Chondrocyte (in vitro differentiated cells): ENCODE measurements at regions not wholly inside any gene's neighbourhood (a gene's known extent, or its start where the extent isn't known, plus 50 kb on each side); places are given as distances from the start of the nearest gene placed in this dataset.
"Not testable (repeated sequence)": the region's sequence is repeated elsewhere in the genome, so short reads cannot be mapped to it uniquely, and the experiment has no call there.

Experiments
- DNase-seq: peaks from one replicate; pipeline ENCODE4 v3.0.0; 2021; ENCODE audit warnings: mixed read lengths, low spot score
- H3K27ac Mint-ChIP-seq: one replicate; pipeline ENCODE4 v1.8.0; 2021; ENCODE audit warnings: mild to moderate bottlenecking, moderate library complexity, mixed read lengths; ENCODE audit not compliant: unreplicated experiment
- H3K27me3 Mint-ChIP-seq: 2 replicates; pipeline ENCODE4 v1.8.0; 2021; ENCODE audit warnings: low read depth, mixed read lengths
- H3K36me3 Mint-ChIP-seq: 2 replicates; pipeline ENCODE4 v1.8.0; 2021; ENCODE audit warnings: low read depth, mixed read lengths
- H3K4me1 Mint-ChIP-seq: 2 replicates; pipeline ENCODE4 v1.8.0; 2021; ENCODE audit warnings: low read depth, mild to moderate bottlenecking, mixed read lengths
- H3K4me3 Mint-ChIP-seq: one replicate; pipeline ENCODE4 v1.8.0; 2021; ENCODE audit warnings: mild to moderate bottlenecking, moderate library complexity, mixed read lengths; ENCODE audit not compliant: unreplicated experiment
- H3K9me3 Mint-ChIP-seq: 2 replicates; pipeline ENCODE4 v1.8.0; 2021; ENCODE audit warnings: low read depth, mixed read lengths
- CTCF ChIP-seq: fragments of 200-600 bp; sonication (generic); IDR thresholded peaks from 2 replicates; pipeline ENCODE4 v1.5.0; 2021; ENCODE audit warnings: antibody characterized with exemption, mild to moderate bottlenecking, moderate library complexity

GRCh38 chr10:42896735-42897134 lies 114.1 kb downstream of the BMS1 start:
- H3K27me3 Mint-ChIP-seq: no peaks in the 10 kb centered on the region
- no peak overlapping the region for H3K27ac Mint-ChIP-seq
- H3K4me1 Mint-ChIP-seq: no peaks in the 10 kb centered on the region
- peaks cover 23% of the 10 kb centered on the region for H3K9me3 Mint-ChIP-seq
- no peak for DNase-seq
- no peaks in the 10 kb centered on the region for H3K36me3 Mint-ChIP-seq
- no peak for TF ChIP-seq CTCF
- no peak overlapping the region for H3K4me3 Mint-ChIP-seq

- H3K4me3 Mint-ChIP-seq: no peak overlapping the region
- DNase-seq: no peak
- TF ChIP-seq CTCF: no peak
- no peak overlapping the region for H3K27ac Mint-ChIP-seq
- no peaks in the 10 kb centered on the region for H3K27me3 Mint-ChIP-seq
- no peaks in the 10 kb centered on the region for H3K4me1 Mint-ChIP-seq
- H3K9me3 Mint-ChIP-seq: peaks cover 32% of the 10 kb centered on the region
- no peaks in the 10 kb centered on the region for H3K36me3 Mint-ChIP-seq
Measured at GRCh38 chr10:42898037-42898960, 115.7 kb downstream of the BMS1 start.

GRCh38 chr10:42899036-42899435 lies 116.4 kb downstream of the BMS1 start:
- Mint-ChIP-seq H3K27ac (no peak overlapping the region), H3K9me3 (peaks cover 32% of the 10 kb centered on the region)
- DNase-seq: no peak

GRCh38 chr10:42900346-42900745 lies 117.8 kb downstream of the BMS1 start:
- peaks cover 34% of the 10 kb centered on the region for H3K9me3 Mint-ChIP-seq
- H3K4me1 Mint-ChIP-seq, H3K36me3 Mint-ChIP-seq, DNase-seq, H3K27me3 Mint-ChIP-seq, H3K4me3 Mint-ChIP-seq, H3K27ac Mint-ChIP-seq: not testable (repeated sequence)

More at GRCh38 chr10:42899036-42899435, 116.4 kb downstream of the BMS1 start:
- TF ChIP-seq CTCF: no peak
- Mint-ChIP-seq H3K4me1 (no peaks in the 10 kb centered on the region), H3K4me3 (no peak overlapping the region), H3K27me3 (no peaks in the 10 kb centered on the region), H3K36me3 (no peaks in the 10 kb centered on the region)

- peaks cover 5% of the 10 kb centered on the region for H3K36me3 Mint-ChIP-seq
- DNase-seq: no peak
- peaks cover 35% of the 10 kb centered on the region for H3K9me3 Mint-ChIP-seq
- no peaks in the 10 kb centered on the region for H3K4me1 Mint-ChIP-seq
- H3K27me3 Mint-ChIP-seq: peaks cover 1% of the 10 kb centered on the region
- no peak overlapping the region for H3K27ac Mint-ChIP-seq
- H3K4me3 Mint-ChIP-seq: no peak overlapping the region
- no peak for TF ChIP-seq CTCF
Measured at GRCh38 chr10:42911359-42911758, 128.8 kb downstream of the BMS1 start.

GRCh38 chr10:42916974-42917373 lies 134.4 kb downstream of the BMS1 start:
- peaks cover 1% of the 10 kb centered on the region for H3K27me3 Mint-ChIP-seq
- no peak for TF ChIP-seq CTCF
- no peak overlapping the region for H3K4me3 Mint-ChIP-seq
- H3K27ac Mint-ChIP-seq: no peak overlapping the region
- peaks cover 30% of the 10 kb centered on the region for H3K9me3 Mint-ChIP-seq
- peaks cover 2% of the 10 kb centered on the region for H3K36me3 Mint-ChIP-seq
- no peaks in the 10 kb centered on the region for H3K4me1 Mint-ChIP-seq
- DNase-seq: no peak
